Stomach (tissue), 8 donors: ENCODE measurements at regions not wholly inside any gene's neighbourhood (a gene's known extent, or its start where the extent isn't known, plus 50 kb on each side); places are given as distances from the start of the nearest gene placed in this dataset.

Experiments
- DNase-seq, 2 donors: peaks; one replicate each; pipeline versions ENCODE4 v3.0.0 to v3.0.0-alpha.2; 2013 to 2019
- H3K27ac ChIP-seq, 5 donors: fragments of 200-600 bp in 4 of 5; sonication (generic) in 4 of 5; one replicate each; pipeline ENCODE4 v1.5.1; 2013 to 2019; ENCODE audit warnings: mild to moderate bottlenecking in 1 of 5, moderate library complexity in 1 of 5
- H3K27me3 ChIP-seq, 3 donors: fragments of 200-600 bp; sonication (generic); one replicate each; pipeline ENCODE4 v1.5.1; 2017 to 2019; ENCODE audit warnings: mixed run types in 1 of 3
- H3K36me3 ChIP-seq, 4 donors: fragments of 200-600 bp; sonication (generic); 1 replicate in 3 of 4; 2 replicates in 1 of 4; pipeline ENCODE4 v1.5.1; 2016 to 2019
- H3K4me1 ChIP-seq, 4 donors: fragments of 200-600 bp; sonication (generic); one replicate each; pipeline ENCODE4 v1.5.1; 2016 to 2019
- H3K4me3 ChIP-seq, 4 donors: fragments of 200-600 bp; sonication (generic) in 3 of 4; one replicate each; pipeline ENCODE4 v1.5.1; 2016 to 2019; ENCODE audit warnings: mild to moderate bottlenecking in 1 of 4
- H3K9me3 ChIP-seq, 4 donors: fragments of 200-600 bp; sonication (generic); one replicate each; pipeline ENCODE4 v1.5.1; 2016 to 2019
- CTCF ChIP-seq, 7 experiments: fragments of 450-650 bp in 4 of 7; fragments of 200-600 bp in 3 of 7; sonication (generic) in 3 of 7; IDR thresholded peaks; one replicate each; pipeline ENCODE4 v1.5.1; 2016 to 2019; ENCODE audit warnings: antibody characterized with exemption in 7 of 7, control low read depth in 2 of 7, mild to moderate bottlenecking in 1 of 7
- EP300 ChIP-seq: sonication (generic); formaldehyde crosslinking; IDR thresholded peaks from one replicate; pipeline ENCODE4 v1.6.1; 2017; ENCODE audit warnings: antibody characterized with exemption
- POLR2A ChIP-seq, 4 donors: fragments of 450-650 bp; IDR thresholded peaks; one replicate each; pipeline ENCODE4 v1.6.1; 2016; ENCODE audit warnings: antibody characterized with exemption in 4 of 4, control low read depth in 2 of 4, mild to moderate bottlenecking in 1 of 4, moderate library complexity in 1 of 4
- POLR2AphosphoS5 ChIP-seq, 3 donors: sonication (generic); formaldehyde crosslinking; IDR thresholded peaks; one replicate each; pipeline ENCODE4 v1.6.1; 2016; ENCODE audit warnings: antibody characterized with exemption in 3 of 3
- WGBS, 5 donors: extraction: QIAGEN DNeasy Blood & Tissue Kit in 3 of 5; methylation state at CpG; one replicate each; pipeline versions ENCODE4 v1.1.5 to v1.1.7; 2013 to 2018; 5-methylcytosine and 5-hydroxymethylcytosine counted together
- intact Hi-C: fragments of 100-400 bp; cut with DNase I; formaldehyde crosslinking; loops from one replicate; pipeline ENCODE4 v1.15.1; 2023; ENCODE audit warnings: low total_unique reads
- donor health status: healthy with polysubstance abuse.
- donor health status: Bipolar disorder and iron deficiency.
- donor health status: healthy.

DNA sequence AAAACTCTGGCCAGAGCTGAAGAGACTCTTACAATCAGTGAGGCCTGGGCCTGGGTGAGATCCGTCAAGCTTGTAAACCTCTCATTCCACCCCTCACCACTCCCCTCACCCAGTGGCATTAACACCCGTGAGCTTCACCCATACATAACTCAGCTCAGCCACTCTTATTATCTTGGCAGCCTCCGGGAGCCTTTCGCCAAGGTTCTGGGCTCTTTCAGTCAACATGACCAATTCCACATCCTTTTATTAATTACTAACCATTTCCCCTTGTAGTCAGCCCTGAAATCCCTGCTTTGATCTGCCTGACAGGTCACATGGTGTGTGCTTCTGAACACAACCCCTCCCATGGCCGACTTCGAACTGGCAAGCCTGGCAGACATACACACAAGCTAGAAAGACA is 134.8 kb downstream of the SETD4 start:
- Histone ChIP-seq H3K27ac (peak overlapping the region in 4 of 5 donors; percentile 30 to 59 (median 48)), H3K9me3 (no peaks in the 10 kb centered on the region), H3K4me3 (no peak overlapping the region), H3K4me1 (peaks cover 0 to 8% (median 5%) of the 10 kb centered on the region in 4 donors), H3K36me3 (no peaks in the 10 kb centered on the region), H3K27me3 (peaks cover 0 to 6% (median 0%) of the 10 kb centered on the region in 3 donors)
- no peak for TF ChIP-seq POLR2A (IDR thresholded peaks at IDR 0.05)
- peak in 2 of 3 donors; percentile 21 to 55 for TF ChIP-seq POLR2AphosphoS5 (IDR thresholded peaks at IDR 0.05)
- DNase-seq = peak; percentile 39 to 89
- WGBS, 5 donors = 15 to 21% (median 19%) methylated on average over 6 of the region's 6 CpGs
- intact Hi-C loops = no loop called here

DNA sequence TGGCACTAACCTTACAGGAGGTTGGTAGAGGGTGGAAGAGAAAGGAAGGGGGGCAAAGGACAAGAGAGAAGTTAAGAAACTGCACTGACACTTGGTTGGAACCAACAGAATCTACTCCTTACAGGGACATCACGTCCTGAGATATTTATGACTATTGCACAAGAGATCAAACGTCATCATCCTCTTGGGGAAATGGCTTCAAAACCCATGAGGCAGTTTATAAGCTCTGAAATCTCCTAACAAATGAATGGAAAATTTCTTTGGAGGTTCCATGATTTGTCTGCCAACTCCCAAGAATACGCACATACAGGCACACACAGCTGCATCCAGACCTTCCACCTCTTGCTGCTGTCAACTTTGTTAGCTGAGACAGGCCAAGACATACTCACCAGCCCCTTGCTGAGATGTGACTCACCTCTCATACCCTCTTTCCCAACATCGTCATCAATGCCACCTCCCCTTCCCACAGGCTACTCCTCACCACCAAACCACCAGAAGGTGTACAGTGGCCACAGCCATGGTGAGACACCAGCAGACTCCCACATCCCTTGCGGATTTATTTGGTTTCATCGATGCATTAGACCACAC is 135.5 kb downstream of the SETD4 start:
- Histone ChIP-seq H3K36me3 (no peaks in the 10 kb centered on the region), H3K27ac (peak overlapping the region in 4 of 5 donors; percentile 30 to 59 (median 48)), H3K4me1 (peaks cover 0 to 8% (median 5%) of the 10 kb centered on the region in 4 donors), H3K9me3 (no peaks in the 10 kb centered on the region), H3K4me3 (no peak overlapping the region), H3K27me3 (peaks cover 0 to 6% (median 0%) of the 10 kb centered on the region in 3 donors)
- TF ChIP-seq CTCF (IDR thresholded peaks at IDR 0.05) (no peak), EP300 (peak; percentile 84), POLR2AphosphoS5 (IDR thresholded peaks at IDR 0.05) (no peak), POLR2A (IDR thresholded peaks at IDR 0.05) (no peak)
- intact Hi-C loops = no loop called here
- WGBS, 5 donors = 55 to 76% (median 66%) methylated on average over 6 of the region's 6 CpGs
- DNase-seq = peak in 1 of 2 donors; percentile 18

- H3K9me3 ChIP-seq = peaks cover 0 to 5% (median 0%) of the 10 kb centered on the region in 4 donors
- H3K36me3 ChIP-seq = no peaks in the 10 kb centered on the region
- WGBS, 5 donors = 78 to 95% (median 85%) methylated on average over 5 of the region's 5 CpGs
- no peak overlapping the region for H3K27ac ChIP-seq
- DNase-seq = no peak
- peaks cover 0 to 8% (median 5%) of the 10 kb centered on the region in 4 donors for H3K4me1 ChIP-seq
- no peak for TF ChIP-seq POLR2A (IDR thresholded peaks at IDR 0.05)
- peaks cover 0 to 6% (median 0%) of the 10 kb centered on the region in 3 donors for H3K27me3 ChIP-seq
- no peak overlapping the region for H3K4me3 ChIP-seq
- intact Hi-C loops = no loop called here
Observed at GRCh38 chr21:35923971-35924370, 136.4 kb downstream of the SETD4 start.

- intact Hi-C loops = no loop called here
- peaks cover 0 to 8% (median 5%) of the 10 kb centered on the region in 4 donors for H3K4me1 ChIP-seq
- no peak for DNase-seq
- no peaks in the 10 kb centered on the region for H3K36me3 ChIP-seq
- WGBS, 5 donors = 64 to 84% (median 79%) methylated on average over 5 of the region's 5 CpGs
- H3K9me3 ChIP-seq = peaks cover 0 to 6% (median 0%) of the 10 kb centered on the region in 4 donors
- H3K27me3 ChIP-seq = peaks cover 0 to 6% (median 0%) of the 10 kb centered on the region in 3 donors
- no peak overlapping the region for H3K27ac ChIP-seq
- H3K4me3 ChIP-seq = no peak overlapping the region
- TF ChIP-seq CTCF (IDR thresholded peaks at IDR 0.05) = no peak
- no peak for TF ChIP-seq POLR2A (IDR thresholded peaks at IDR 0.05)
- TF ChIP-seq EP300 = no peak
- TF ChIP-seq POLR2AphosphoS5 (IDR thresholded peaks at IDR 0.05) = no peak
Observed at GRCh38 chr21:35922618-35923017, 137.7 kb downstream of the SETD4 start.

- no peak for DNase-seq
- Histone ChIP-seq H3K9me3 (peaks cover 0 to 6% (median 0%) of the 10 kb centered on the region in 4 donors), H3K36me3 (no peaks in the 10 kb centered on the region), H3K4me3 (no peak overlapping the region), H3K27me3 (peaks cover 0 to 6% (median 0%) of the 10 kb centered on the region in 3 donors), H3K27ac (no peak overlapping the region), H3K4me1 (peaks cover 0 to 8% (median 5%) of the 10 kb centered on the region in 4 donors)
- TF ChIP-seq POLR2AphosphoS5 (IDR thresholded peaks at IDR 0.05) (no peak), POLR2A (IDR thresholded peaks at IDR 0.05) (no peak)
- intact Hi-C loops = no loop called here
- WGBS, 5 donors = 32 to 89% (median 84%) methylated on average over 2 of the region's 2 CpGs
Observed at GRCh38 chr21:35921471-35921870, 138.9 kb downstream of the SETD4 start.

DNA sequence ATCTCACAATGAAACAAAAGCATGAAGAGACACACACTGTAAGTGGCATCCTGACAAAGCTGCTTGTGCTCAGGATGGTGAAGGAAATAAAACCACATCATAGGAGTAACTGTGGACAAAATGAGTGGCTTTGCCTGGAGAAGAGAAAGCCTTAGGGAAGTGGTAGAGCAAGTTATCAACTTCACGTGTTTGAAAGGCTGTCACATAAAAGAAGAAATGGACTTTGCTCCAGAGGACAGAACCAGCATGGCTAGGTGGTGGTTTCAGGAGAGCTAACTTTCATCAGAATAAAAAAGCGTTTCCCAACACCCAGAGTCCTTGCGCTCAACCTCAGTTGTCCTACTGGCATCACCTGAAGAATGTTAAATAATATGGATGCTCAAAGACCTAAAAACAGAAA is 139.9 kb downstream of the SETD4 start:
- no peak for TF ChIP-seq CTCF (IDR thresholded peaks at IDR 0.05)
- TF ChIP-seq POLR2AphosphoS5 (IDR thresholded peaks at IDR 0.05) = peak in 1 of 3 donors; percentile 6
- Histone ChIP-seq H3K27ac (no peak overlapping the region), H3K36me3 (no peaks in the 10 kb centered on the region), H3K9me3 (peaks cover 0 to 6% (median 0%) of the 10 kb centered on the region in 4 donors), H3K4me3 (no peak overlapping the region), H3K4me1 (peaks cover 0 to 4% (median 2%) of the 10 kb centered on the region in 4 donors), H3K27me3 (peaks cover 0 to 6% (median 0%) of the 10 kb centered on the region in 3 donors)
- 24 to 53% (median 43%) methylated on average over 3 of the region's 3 CpGs for WGBS, 5 donors
- intact Hi-C loops = no loop called here
- DNase-seq = peak in 1 of 2 donors; percentile 67
